Fibroblast of lung (primary cell): ENCODE measurements at regions not wholly inside any gene's neighbourhood (a gene's known extent, or its start where the extent isn't known, plus 50 kb on each side); places are given as distances from the start of the nearest gene placed in this dataset.

Experiments
- DNase-seq, 2 donors: peaks; one replicate each; pipeline versions ENCODE4 v3.0.0 to v3.0.0-alpha.2; 2010; ENCODE audit warnings: low read depth in 2 of 2
- H2AFZ ChIP-seq: 2 replicates; pipeline ENCODE4 v1.5.1; 2012; ENCODE audit warnings: low read length, control low read depth, inconsistent platforms
- H3K27ac ChIP-seq: 2 replicates; pipeline ENCODE4 v1.5.1; 2011; ENCODE audit warnings: low read length, control low read depth; ENCODE audit not compliant: insufficient read depth
- H3K27me3 ChIP-seq: 2 replicates; pipeline ENCODE4 v1.5.1; 2011; ENCODE audit warnings: mild to moderate bottlenecking, low read length; ENCODE audit not compliant: control insufficient read depth, insufficient read depth
- H3K36me3 ChIP-seq: 2 replicates; pipeline ENCODE4 v1.5.1; 2011; ENCODE audit warnings: low read length; ENCODE audit not compliant: control insufficient read depth, insufficient read depth
- H3K4me1 ChIP-seq: 2 replicates; pipeline ENCODE4 v1.5.1; 2011; ENCODE audit warnings: low read length; ENCODE audit not compliant: control insufficient read depth, insufficient read depth; ENCODE audit errors: extremely low read depth
- H3K4me2 ChIP-seq: 2 replicates; pipeline ENCODE4 v1.5.1; 2011; ENCODE audit warnings: low read length, control low read depth; ENCODE audit not compliant: insufficient read depth; ENCODE audit errors: extremely low read depth
- H3K4me3 ChIP-seq, 4 experiments: fragments of 200-600 bp in 1 of 4; sonication (generic) in 1 of 4; replicated peaks in 1 of 4; 2 replicates each; pipeline ENCODE4 v1.5.1; 2011 to 2016; ENCODE audit warnings: low read length in 4 of 4, low read depth in 3 of 4, mild to moderate bottlenecking in 3 of 4, control low read depth in 2 of 4, inconsistent platforms in 1 of 4, mixed read lengths in 1 of 4; ENCODE audit not compliant: insufficient read depth in 1 of 4; ENCODE audit errors: control extremely low read depth in 1 of 4
- H3K79me2 ChIP-seq: 2 replicates; pipeline ENCODE4 v1.5.1; 2012; ENCODE audit warnings: mild to moderate bottlenecking, low read length, inconsistent platforms; ENCODE audit not compliant: control insufficient read depth, insufficient read depth
- H3K9ac ChIP-seq: 2 replicates; pipeline ENCODE4 v1.5.1; 2011; ENCODE audit warnings: mild to moderate bottlenecking, low read length, control low read depth; ENCODE audit not compliant: insufficient read depth
- H3K9me3 ChIP-seq: 2 replicates; pipeline ENCODE4 v1.5.1; 2012; ENCODE audit warnings: low read depth, low read length; ENCODE audit not compliant: control insufficient read depth, insufficient read depth
- H4K20me1 ChIP-seq: 2 replicates; pipeline ENCODE4 v1.5.1; 2011; ENCODE audit warnings: low read length; ENCODE audit not compliant: control insufficient read depth, insufficient read depth; ENCODE audit errors: extremely low read depth
- CTCF ChIP-seq, 2 donors: IDR thresholded peaks in 1 of 2; conservative IDR thresholded peaks in 1 of 2; 1 replicate in 1 of 2; 2 replicates in 1 of 2; pipeline ENCODE4 v1.5.1; 2011 to 2012; ENCODE audit warnings: low read length in 2 of 2, control low read depth in 1 of 2, inconsistent platforms in 1 of 2, low read depth in 1 of 2, mild to moderate bottlenecking in 1 of 2
- EZH2 ChIP-seq: IDR thresholded peaks from 2 replicates; pipeline ENCODE4 v1.5.1; 2012; ENCODE audit warnings: low read length, control low read depth, mild to moderate bottlenecking; ENCODE audit errors: missing control alignments

GRCh38 chr9:106738109-106738508, 124.9 kb upstream of the ZNF462 start:
- H3K4me2 ChIP-seq, result no peak overlapping the region
- H3K36me3 ChIP-seq, result no peaks in the 10 kb centered on the region
- no peaks in the 10 kb centered on the region for H3K9me3 ChIP-seq
- H3K9ac ChIP-seq, result no peak overlapping the region
- H4K20me1 ChIP-seq, result no peaks in the 10 kb centered on the region
- H2AFZ ChIP-seq, result no peak overlapping the region
- no peak overlapping the region for H3K4me3 ChIP-seq
- DNase-seq, result no peak
- H3K4me1 ChIP-seq, result no peaks in the 10 kb centered on the region
- H3K27ac ChIP-seq, result no peak overlapping the region
- no peak for TF ChIP-seq CTCF (conservative IDR thresholded peaks at IDR 0.05 in 1 of 2, IDR thresholded peaks at IDR 0.05 in 1 of 2; ENCODE audit: low read depth in 1 of 2, low read length in 2 of 2)
- no peak for TF ChIP-seq EZH2
- H3K79me2 ChIP-seq, result no peaks in the 10 kb centered on the region
- no peaks in the 10 kb centered on the region for H3K27me3 ChIP-seq

GRCh38 chr9:106745457-106745856, 117.5 kb upstream of the ZNF462 start:
- H4K20me1 ChIP-seq, result no peaks in the 10 kb centered on the region
- no peaks in the 10 kb centered on the region for H3K79me2 ChIP-seq
- no peak overlapping the region for H2AFZ ChIP-seq
- no peak overlapping the region for H3K9ac ChIP-seq
- H3K9me3 ChIP-seq, result no peaks in the 10 kb centered on the region
- no peaks in the 10 kb centered on the region for H3K36me3 ChIP-seq
- H3K27ac ChIP-seq, result no peak overlapping the region
- no peaks in the 10 kb centered on the region for H3K4me1 ChIP-seq
- no peak overlapping the region for H3K4me2 ChIP-seq
- DNase-seq, result peak; percentile 19 to 39
- TF ChIP-seq EZH2, result no peak
- TF ChIP-seq CTCF (conservative IDR thresholded peaks at IDR 0.05 in 1 of 2, IDR thresholded peaks at IDR 0.05 in 1 of 2; ENCODE audit: low read depth in 1 of 2, low read length in 2 of 2), result no peak
- H3K4me3 ChIP-seq, result no peak overlapping the region
- H3K27me3 ChIP-seq, result no peaks in the 10 kb centered on the region

GRCh38 chr9:106745876-106746275, 117.1 kb upstream of the ZNF462 start:
- Histone ChIP-seq H3K4me3 (no peak overlapping the region), H3K4me2 (no peak overlapping the region), H3K9ac (no peak overlapping the region), H3K9me3 (no peaks in the 10 kb centered on the region), H3K27ac (no peak overlapping the region), H3K27me3 (no peaks in the 10 kb centered on the region), H4K20me1 (no peaks in the 10 kb centered on the region), H2AFZ (no peak overlapping the region), H3K79me2 (no peaks in the 10 kb centered on the region), H3K4me1 (no peaks in the 10 kb centered on the region), H3K36me3 (no peaks in the 10 kb centered on the region)
- no peak for DNase-seq
- TF ChIP-seq EZH2 (no peak), CTCF (conservative IDR thresholded peaks at IDR 0.05 in 1 of 2, IDR thresholded peaks at IDR 0.05 in 1 of 2; ENCODE audit: low read depth in 1 of 2, low read length in 2 of 2) (no peak)
